ENCODE measurements at regions not wholly inside any gene's neighbourhood (a gene's known extent, or its start where the extent isn't known, plus 50 kb on each side); places are given as distances from the start of the nearest gene placed in this dataset.
"Not testable (repeated sequence)": the region's sequence is repeated elsewhere in the genome, so short reads cannot be mapped to it uniquely, and the experiment has no call there.

- not testable (repeated sequence) for H4K91ac ChIP-seq (ENCODE audit: low read length); H2AK5ac ChIP-seq (ENCODE audit: low read length, severe bottlenecking); H3K9me3 ChIP-seq (ENCODE audit: control insufficient read depth, low read length); H2BK5ac ChIP-seq (ENCODE audit: low read depth, low read length, poor library complexity, severe bottlenecking); H2BK12ac ChIP-seq (ENCODE audit: low read length in 2 of 2); H3K4me3 ChIP-seq (ENCODE audit: insufficient read depth in 1 of 2, low read depth in 1 of 2, low read length in 2 of 2); H3K18ac ChIP-seq (ENCODE audit: low read depth in 1 of 2, low read length in 2 of 2); H3K9ac ChIP-seq (ENCODE audit: low read length); H3K4me2 ChIP-seq (ENCODE audit: low read length, poor library complexity, severe bottlenecking); H3K4ac ChIP-seq (ENCODE audit: low read depth in 1 of 2, low read length in 2 of 2); DNase-seq; H4K8ac ChIP-seq (ENCODE audit: low read length); H3K79me1 ChIP-seq (replicated peaks; ENCODE audit: low read length, poor library complexity, severe bottlenecking); H2AFZ ChIP-seq (ENCODE audit: low read depth, low read length); H2BK120ac ChIP-seq (ENCODE audit: low read depth, low read length); H3K4me1 ChIP-seq (ENCODE audit: control insufficient read depth, insufficient read depth, low read depth, low read length); H3K27ac ChIP-seq (ENCODE audit: low read length, poor library complexity, severe bottlenecking); H3K27me3 ChIP-seq (ENCODE audit: control insufficient read depth in 1 of 2, insufficient read depth in 1 of 2, low read length in 2 of 2); H2BK15ac ChIP-seq (ENCODE audit: low read depth, poor library complexity, severe bottlenecking); H3K23ac ChIP-seq (ENCODE audit: low read length in 2 of 2); H3K36me3 ChIP-seq (ENCODE audit: control insufficient read depth in 1 of 2, insufficient read depth in 2 of 2, low read depth in 1 of 2, low read length in 2 of 2); H3K14ac ChIP-seq (ENCODE audit: low read length in 2 of 2)
- WGBS = 100% methylated on average over 1 of the region's 2 CpGs
Observed at GRCh38 chr10:38292560-38292959, 198.4 kb downstream of the ZNF37A start.

GRCh38 chr10:38310111-38310510 is 216.0 kb downstream of the ZNF37A start:
- H4K8ac ChIP-seq (ENCODE audit: low read length); H3K4ac ChIP-seq (ENCODE audit: low read depth in 1 of 2, low read length in 2 of 2); H4K91ac ChIP-seq (ENCODE audit: low read length); H2BK15ac ChIP-seq (ENCODE audit: low read depth, poor library complexity, severe bottlenecking); H2BK12ac ChIP-seq (ENCODE audit: low read length in 2 of 2); H3K4me1 ChIP-seq (ENCODE audit: control insufficient read depth, insufficient read depth, low read depth, low read length); H2AFZ ChIP-seq (ENCODE audit: low read depth, low read length); H3K4me2 ChIP-seq (ENCODE audit: low read length, poor library complexity, severe bottlenecking); H3K79me1 ChIP-seq (replicated peaks; ENCODE audit: low read length, poor library complexity, severe bottlenecking); H2BK120ac ChIP-seq (ENCODE audit: low read depth, low read length); H3K18ac ChIP-seq (ENCODE audit: low read depth in 1 of 2, low read length in 2 of 2); H2BK5ac ChIP-seq (ENCODE audit: low read depth, low read length, poor library complexity, severe bottlenecking); H3K4me3 ChIP-seq (ENCODE audit: insufficient read depth in 1 of 2, low read depth in 1 of 2, low read length in 2 of 2); H3K27ac ChIP-seq (ENCODE audit: low read length, poor library complexity, severe bottlenecking); H3K23ac ChIP-seq (ENCODE audit: low read length in 2 of 2); H3K27me3 ChIP-seq (ENCODE audit: control insufficient read depth in 1 of 2, insufficient read depth in 1 of 2, low read length in 2 of 2); H3K36me3 ChIP-seq (ENCODE audit: control insufficient read depth in 1 of 2, insufficient read depth in 2 of 2, low read depth in 1 of 2, low read length in 2 of 2); DNase-seq; H3K9ac ChIP-seq (ENCODE audit: low read length); H3K14ac ChIP-seq (ENCODE audit: low read length in 2 of 2); H3K9me3 ChIP-seq (ENCODE audit: control insufficient read depth, low read length); H2AK5ac ChIP-seq (ENCODE audit: low read length, severe bottlenecking): not testable (repeated sequence)
- WGBS = 26% methylated on average over 2 of the region's 5 CpGs

- not testable (repeated sequence) for H3K4ac ChIP-seq (ENCODE audit: low read depth in 1 of 2, low read length in 2 of 2)
- WGBS = 65% methylated on average over 3 of the region's 4 CpGs
Observed at GRCh38 chr10:38315090-38315805, 221.1 kb downstream of the ZNF37A start.

GRCh38 chr10:38321393-38321792 is 227.3 kb downstream of the ZNF37A start:
- H3K9ac ChIP-seq (ENCODE audit: low read length); H3K4me1 ChIP-seq (ENCODE audit: control insufficient read depth, insufficient read depth, low read depth, low read length); H3K23ac ChIP-seq (ENCODE audit: low read length in 2 of 2); H3K18ac ChIP-seq (ENCODE audit: low read depth in 1 of 2, low read length in 2 of 2); H3K4me2 ChIP-seq (ENCODE audit: low read length, poor library complexity, severe bottlenecking); H2BK15ac ChIP-seq (ENCODE audit: low read depth, poor library complexity, severe bottlenecking); H2BK12ac ChIP-seq (ENCODE audit: low read length in 2 of 2); H2BK5ac ChIP-seq (ENCODE audit: low read depth, low read length, poor library complexity, severe bottlenecking); H4K91ac ChIP-seq (ENCODE audit: low read length); H3K36me3 ChIP-seq (ENCODE audit: control insufficient read depth in 1 of 2, insufficient read depth in 2 of 2, low read depth in 1 of 2, low read length in 2 of 2); H3K27me3 ChIP-seq (ENCODE audit: control insufficient read depth in 1 of 2, insufficient read depth in 1 of 2, low read length in 2 of 2); H3K4me3 ChIP-seq (ENCODE audit: insufficient read depth in 1 of 2, low read depth in 1 of 2, low read length in 2 of 2); DNase-seq; H3K9me3 ChIP-seq (ENCODE audit: control insufficient read depth, low read length); H3K14ac ChIP-seq (ENCODE audit: low read length in 2 of 2); H3K4ac ChIP-seq (ENCODE audit: low read depth in 1 of 2, low read length in 2 of 2); H3K27ac ChIP-seq (ENCODE audit: low read length, poor library complexity, severe bottlenecking); H4K8ac ChIP-seq (ENCODE audit: low read length); H2AFZ ChIP-seq (ENCODE audit: low read depth, low read length); H2AK5ac ChIP-seq (ENCODE audit: low read length, severe bottlenecking); H2BK120ac ChIP-seq (ENCODE audit: low read depth, low read length); H3K79me1 ChIP-seq (replicated peaks; ENCODE audit: low read length, poor library complexity, severe bottlenecking): not testable (repeated sequence)
- WGBS = 83% methylated on average over 7 of the region's 8 CpGs

More at GRCh38 chr10:38315090-38315805, 221.1 kb downstream of the ZNF37A start:
- H3K9ac ChIP-seq (ENCODE audit: low read length); H2BK5ac ChIP-seq (ENCODE audit: low read depth, low read length, poor library complexity, severe bottlenecking); H2BK120ac ChIP-seq (ENCODE audit: low read depth, low read length); H2AFZ ChIP-seq (ENCODE audit: low read depth, low read length); H2AK5ac ChIP-seq (ENCODE audit: low read length, severe bottlenecking); H3K79me1 ChIP-seq (replicated peaks; ENCODE audit: low read length, poor library complexity, severe bottlenecking); H3K4me1 ChIP-seq (ENCODE audit: control insufficient read depth, insufficient read depth, low read depth, low read length); H3K23ac ChIP-seq (ENCODE audit: low read length in 2 of 2); H3K27me3 ChIP-seq (ENCODE audit: control insufficient read depth in 1 of 2, insufficient read depth in 1 of 2, low read length in 2 of 2); H4K91ac ChIP-seq (ENCODE audit: low read length); H3K27ac ChIP-seq (ENCODE audit: low read length, poor library complexity, severe bottlenecking); H3K9me3 ChIP-seq (ENCODE audit: control insufficient read depth, low read length); DNase-seq; H3K14ac ChIP-seq (ENCODE audit: low read length in 2 of 2); H4K8ac ChIP-seq (ENCODE audit: low read length); H3K4me3 ChIP-seq (ENCODE audit: insufficient read depth in 1 of 2, low read depth in 1 of 2, low read length in 2 of 2); H2BK12ac ChIP-seq (ENCODE audit: low read length in 2 of 2); H3K36me3 ChIP-seq (ENCODE audit: control insufficient read depth in 1 of 2, insufficient read depth in 2 of 2, low read depth in 1 of 2, low read length in 2 of 2); H3K4me2 ChIP-seq (ENCODE audit: low read length, poor library complexity, severe bottlenecking); H2BK15ac ChIP-seq (ENCODE audit: low read depth, poor library complexity, severe bottlenecking); H3K18ac ChIP-seq (ENCODE audit: low read depth in 1 of 2, low read length in 2 of 2): not testable (repeated sequence)

Measured in mesenchymal stem cell (in vitro differentiated cells and primary cell).